MM.1S (cell line): ENCODE measurements at regions not wholly inside any gene's neighbourhood (a gene's known extent, or its start where the extent isn't known, plus 50 kb on each side); places are given as distances from the start of the nearest gene placed in this dataset.

ENCODE experiments used
- DNase-seq: peaks from one replicate; pipeline ENCODE4 v3.0.0-alpha.2; 2015
- H2AFZ ChIP-seq: fragments of 300-600 bp; sonication (generic); 2 replicates; pipeline ENCODE4 v1.6.0; 2016; ENCODE audit warnings: antibody characterized with exemption, low read length
- H3F3A ChIP-seq: fragments of 300-600 bp; sonication (generic); 2 replicates; pipeline ENCODE4 v1.6.1; 2016; ENCODE audit warnings: mild to moderate bottlenecking, antibody characterized with exemption, low read length, moderate library complexity, mixed read lengths; ENCODE audit not compliant: insufficient read depth
- H3K27ac ChIP-seq: fragments of 300-600 bp; sonication (generic); 2 replicates; pipeline ENCODE4 v1.5.1; 2016; ENCODE audit warnings: mild to moderate bottlenecking, low read length
- H3K27me3 ChIP-seq: fragments of 300-600 bp; sonication (generic); replicated peaks from 2 replicates; pipeline ENCODE4 v1.6.0; 2016; ENCODE audit warnings: low read length; ENCODE audit not compliant: insufficient read depth
- H3K36me3 ChIP-seq: fragments of 300-600 bp; sonication (generic); replicated peaks from 2 replicates; pipeline ENCODE4 v1.6.1; 2016; ENCODE audit warnings: mild to moderate bottlenecking, low read length, mixed read lengths; ENCODE audit not compliant: insufficient read depth
- H3K4me1 ChIP-seq: fragments of 300-600 bp; sonication (generic); 2 replicates; pipeline ENCODE4 v1.6.1; 2016; ENCODE audit warnings: low read length, mixed read lengths
- H3K4me2 ChIP-seq: fragments of 300-600 bp; sonication (generic); 2 replicates; pipeline ENCODE4 v1.6.0; 2016; ENCODE audit warnings: low read depth, low read length
- H3K4me3 ChIP-seq: fragments of 300-600 bp; sonication (generic); 2 replicates; pipeline ENCODE4 v1.5.1; 2016; ENCODE audit warnings: low read length, mixed read lengths
- H3K79me2 ChIP-seq: fragments of 300-600 bp; sonication (generic); 2 replicates; pipeline ENCODE4 v1.6.1; 2016; ENCODE audit warnings: mixed run types, low read length, mixed read lengths
- H3K9ac ChIP-seq: fragments of 300-600 bp; sonication (generic); 2 replicates; pipeline ENCODE4 v1.6.1; 2016; ENCODE audit warnings: low read length, mixed read lengths
- H3K9me2 ChIP-seq: fragments of 300-600 bp; sonication (generic); replicated peaks from 2 replicates; pipeline ENCODE4 v1.6.1; 2016; ENCODE audit warnings: mild to moderate bottlenecking, low read length, mixed read lengths; ENCODE audit not compliant: insufficient read depth
- H3K9me3 ChIP-seq: fragments of 300-600 bp; sonication (generic); replicated peaks from 2 replicates; pipeline ENCODE4 v1.6.1; 2016; ENCODE audit warnings: mild to moderate bottlenecking, low read length, mixed read lengths; ENCODE audit not compliant: insufficient read depth
- H4K20me1 ChIP-seq: fragments of 300-600 bp; sonication (generic); 2 replicates; pipeline ENCODE4 v1.6.1; 2016; ENCODE audit warnings: mild to moderate bottlenecking, low read length, moderate library complexity, mixed read lengths; ENCODE audit not compliant: insufficient read depth
- CTCF ChIP-seq: fragments of 300-600 bp; sonication (generic); IDR thresholded peaks from 2 replicates; pipeline ENCODE4 v1.5.1; 2016; ENCODE audit warnings: antibody characterized with exemption, low read length, mixed read lengths
- EZH2 ChIP-seq: fragments of 300-600 bp; sonication (generic); optimal IDR thresholded peaks from 2 replicates; pipeline ENCODE3; 2017; ENCODE audit warnings: low read depth, mild to moderate bottlenecking, antibody characterized with exemption, low read length, mixed read lengths
- EZH2phosphoT487 ChIP-seq: fragments of 300-600 bp; sonication (generic); IDR thresholded peaks from 2 replicates; pipeline ENCODE4 v1.6.1; 2018; ENCODE audit warnings: antibody characterized with exemption, low read length

- Histone ChIP-seq H3K9me2 (no peaks in the 10 kb centered on the region), H3K9ac (no peak overlapping the region), H3K4me3 (no peak overlapping the region), H3K9me3 (no peaks in the 10 kb centered on the region), H3K4me2 (no peak overlapping the region), H3K4me1 (no peaks in the 10 kb centered on the region), H3K79me2 (no peaks in the 10 kb centered on the region), H3K27me3 (no peaks in the 10 kb centered on the region), H4K20me1 (no peaks in the 10 kb centered on the region), H3K27ac (no peak overlapping the region), H2AFZ (no peak overlapping the region), H3F3A (no peaks in the 10 kb centered on the region), H3K36me3 (no peaks in the 10 kb centered on the region; the same call in 1 of the 2 replicates)
- TF ChIP-seq CTCF (no peak), EZH2phosphoT487 (no peak), EZH2 (no peak)
- no peak for DNase-seq
These were observed 232.8 kb downstream of the PIK3C3 start for GRCh38 chr18:42187611-42188380.

- Histone ChIP-seq H3K36me3 (no peaks in the 10 kb centered on the region; the same call in 1 of the 2 replicates), H3K9me2 (no peaks in the 10 kb centered on the region), H4K20me1 (no peaks in the 10 kb centered on the region), H3K27me3 (no peaks in the 10 kb centered on the region), H3K4me1 (no peaks in the 10 kb centered on the region), H3K79me2 (no peaks in the 10 kb centered on the region), H3K27ac (no peak overlapping the region), H3F3A (no peaks in the 10 kb centered on the region), H3K4me3 (no peak overlapping the region), H3K9me3 (no peaks in the 10 kb centered on the region), H2AFZ (no peak overlapping the region), H3K4me2 (no peak overlapping the region), H3K9ac (no peak overlapping the region)
- no peak for DNase-seq
- TF ChIP-seq EZH2 = no peak
- no peak for TF ChIP-seq CTCF
- TF ChIP-seq EZH2phosphoT487 = no peak
These were observed 235.6 kb downstream of the PIK3C3 start for GRCh38 chr18:42190643-42191042.

GRCh38 chr18:42192251-42193248 lies 237.5 kb downstream of the PIK3C3 start:
- no peak overlapping the region for H3K4me2 ChIP-seq
- H3K36me3 ChIP-seq = no peaks in the 10 kb centered on the region; the same call in 1 of the 2 replicates
- no peak overlapping the region for H3K9ac ChIP-seq
- no peak for TF ChIP-seq EZH2
- no peak for TF ChIP-seq EZH2phosphoT487
- no peak for TF ChIP-seq CTCF
- H3K79me2 ChIP-seq = no peaks in the 10 kb centered on the region
- H3K9me2 ChIP-seq = no peaks in the 10 kb centered on the region
- H3K27me3 ChIP-seq = no peaks in the 10 kb centered on the region
- H2AFZ ChIP-seq = no peak overlapping the region
- no peaks in the 10 kb centered on the region for H3K9me3 ChIP-seq
- no peak for DNase-seq
- H3F3A ChIP-seq = no peaks in the 10 kb centered on the region
- no peak overlapping the region for H3K4me3 ChIP-seq
- no peaks in the 10 kb centered on the region for H4K20me1 ChIP-seq
- no peaks in the 10 kb centered on the region for H3K4me1 ChIP-seq
- H3K27ac ChIP-seq = no peak overlapping the region
